ENCODE measurements at regions not wholly inside any gene's neighbourhood (a gene's known extent, or its start where the extent isn't known, plus 50 kb on each side); places are given as distances from the start of the nearest gene placed in this dataset.
A peak's percentile ranks its signal among the peaks of the same experiment; 100 is the strongest.

DNA sequence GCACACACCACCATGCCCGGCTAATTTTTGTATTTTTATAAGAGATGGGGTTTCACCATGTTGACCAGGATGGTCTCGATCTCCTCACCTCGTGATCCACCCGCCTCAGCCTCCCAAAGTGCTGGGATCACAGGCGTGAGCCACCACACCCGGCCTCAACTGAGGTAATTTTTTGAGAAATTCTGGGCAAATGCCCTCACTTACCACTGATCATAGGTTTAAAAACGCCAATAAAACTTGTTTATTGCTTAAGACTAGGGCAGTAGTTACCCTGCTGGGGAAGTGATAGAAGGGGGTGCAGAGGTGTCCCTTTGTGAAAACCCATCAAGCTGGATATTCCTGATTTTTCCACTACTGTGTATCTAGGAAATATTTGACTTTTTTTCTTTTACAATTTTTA is 196.3 kb downstream of the BCAS1 start:
- H3K36me3 ChIP-seq (ENCODE audit: control insufficient read depth in 4 of 4, insufficient read depth in 3 of 4, low read depth in 1 of 4, low read length in 3 of 4): no peaks in the 10 kb centered on the region
- H3K27ac ChIP-seq (ENCODE audit: low read depth in 1 of 2, low read length in 2 of 2): no peak overlapping the region
- TF ChIP-seq, protein P1, sequence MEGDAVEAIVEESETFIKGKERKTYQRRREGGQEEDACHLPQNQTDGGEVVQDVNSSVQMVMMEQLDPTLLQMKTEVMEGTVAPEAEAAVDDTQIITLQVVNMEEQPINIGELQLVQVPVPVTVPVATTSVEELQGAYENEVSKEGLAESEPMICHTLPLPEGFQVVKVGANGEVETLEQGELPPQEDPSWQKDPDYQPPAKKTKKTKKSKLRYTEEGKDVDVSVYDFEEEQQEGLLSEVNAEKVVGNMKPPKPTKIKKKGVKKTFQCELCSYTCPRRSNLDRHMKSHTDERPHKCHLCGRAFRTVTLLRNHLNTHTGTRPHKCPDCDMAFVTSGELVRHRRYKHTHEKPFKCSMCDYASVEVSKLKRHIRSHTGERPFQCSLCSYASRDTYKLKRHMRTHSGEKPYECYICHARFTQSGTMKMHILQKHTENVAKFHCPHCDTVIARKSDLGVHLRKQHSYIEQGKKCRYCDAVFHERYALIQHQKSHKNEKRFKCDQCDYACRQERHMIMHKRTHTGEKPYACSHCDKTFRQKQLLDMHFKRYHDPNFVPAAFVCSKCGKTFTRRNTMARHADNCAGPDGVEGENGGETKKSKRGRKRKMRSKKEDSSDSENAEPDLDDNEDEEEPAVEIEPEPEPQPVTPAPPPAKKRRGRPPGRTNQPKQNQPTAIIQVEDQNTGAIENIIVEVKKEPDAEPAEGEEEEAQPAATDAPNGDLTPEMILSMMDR (IDR thresholded peaks at IDR 0.05; ENCODE audit: low read depth, low read length, missing input control): no peak
- TF ChIP-seq, protein P2, sequence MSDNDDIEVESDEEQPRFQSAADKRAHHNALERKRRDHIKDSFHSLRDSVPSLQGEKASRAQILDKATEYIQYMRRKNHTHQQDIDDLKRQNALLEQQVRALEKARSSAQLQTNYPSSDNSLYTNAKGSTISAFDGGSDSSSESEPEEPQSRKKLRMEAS (IDR thresholded peaks at IDR 0.05): no peak
- no peak for TF ChIP-seq TAF1 (conservative IDR thresholded peaks at IDR 0.05)
- TF ChIP-seq FOXA1 (IDR thresholded peaks at IDR 0.05): no peak
- TF ChIP-seq GABPA (IDR thresholded peaks at IDR 0.05 in 1 of 2, conservative IDR thresholded peaks at IDR 0.05 in 1 of 2): no peak
- no peak for TF ChIP-seq EGR1 (IDR thresholded peaks at IDR 0.05; ENCODE audit: low read depth in 2 of 2)
- TF ChIP-seq HNF4A (conservative IDR thresholded peaks at IDR 0.05): no peak
- no peak for TF ChIP-seq SP1 (IDR thresholded peaks at IDR 0.05)
- TF ChIP-seq YY1 (IDR thresholded peaks at IDR 0.05): no peak
- TF ChIP-seq, protein P3, sequence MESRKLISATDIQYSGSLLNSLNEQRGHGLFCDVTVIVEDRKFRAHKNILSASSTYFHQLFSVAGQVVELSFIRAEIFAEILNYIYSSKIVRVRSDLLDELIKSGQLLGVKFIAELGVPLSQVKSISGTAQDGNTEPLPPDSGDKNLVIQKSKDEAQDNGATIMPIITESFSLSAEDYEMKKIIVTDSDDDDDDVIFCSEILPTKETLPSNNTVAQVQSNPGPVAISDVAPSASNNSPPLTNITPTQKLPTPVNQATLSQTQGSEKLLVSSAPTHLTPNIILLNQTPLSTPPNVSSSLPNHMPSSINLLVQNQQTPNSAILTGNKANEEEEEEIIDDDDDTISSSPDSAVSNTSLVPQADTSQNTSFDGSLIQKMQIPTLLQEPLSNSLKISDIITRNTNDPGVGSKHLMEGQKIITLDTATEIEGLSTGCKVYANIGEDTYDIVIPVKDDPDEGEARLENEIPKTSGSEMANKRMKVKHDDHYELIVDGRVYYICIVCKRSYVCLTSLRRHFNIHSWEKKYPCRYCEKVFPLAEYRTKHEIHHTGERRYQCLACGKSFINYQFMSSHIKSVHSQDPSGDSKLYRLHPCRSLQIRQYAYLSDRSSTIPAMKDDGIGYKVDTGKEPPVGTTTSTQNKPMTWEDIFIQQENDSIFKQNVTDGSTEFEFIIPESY (IDR thresholded peaks at IDR 0.05): no peak
- TF ChIP-seq, protein P4, sequence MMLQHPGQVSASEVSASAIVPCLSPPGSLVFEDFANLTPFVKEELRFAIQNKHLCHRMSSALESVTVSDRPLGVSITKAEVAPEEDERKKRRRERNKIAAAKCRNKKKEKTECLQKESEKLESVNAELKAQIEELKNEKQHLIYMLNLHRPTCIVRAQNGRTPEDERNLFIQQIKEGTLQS (IDR thresholded peaks at IDR 0.05): no peak
- TF ChIP-seq RAD21 (IDR thresholded peaks at IDR 0.05): no peak
- no peak for TF ChIP-seq JUND (IDR thresholded peaks at IDR 0.05)
- no peak for TF ChIP-seq RXRA (IDR thresholded peaks at IDR 0.05)
- TF ChIP-seq, protein P5, sequence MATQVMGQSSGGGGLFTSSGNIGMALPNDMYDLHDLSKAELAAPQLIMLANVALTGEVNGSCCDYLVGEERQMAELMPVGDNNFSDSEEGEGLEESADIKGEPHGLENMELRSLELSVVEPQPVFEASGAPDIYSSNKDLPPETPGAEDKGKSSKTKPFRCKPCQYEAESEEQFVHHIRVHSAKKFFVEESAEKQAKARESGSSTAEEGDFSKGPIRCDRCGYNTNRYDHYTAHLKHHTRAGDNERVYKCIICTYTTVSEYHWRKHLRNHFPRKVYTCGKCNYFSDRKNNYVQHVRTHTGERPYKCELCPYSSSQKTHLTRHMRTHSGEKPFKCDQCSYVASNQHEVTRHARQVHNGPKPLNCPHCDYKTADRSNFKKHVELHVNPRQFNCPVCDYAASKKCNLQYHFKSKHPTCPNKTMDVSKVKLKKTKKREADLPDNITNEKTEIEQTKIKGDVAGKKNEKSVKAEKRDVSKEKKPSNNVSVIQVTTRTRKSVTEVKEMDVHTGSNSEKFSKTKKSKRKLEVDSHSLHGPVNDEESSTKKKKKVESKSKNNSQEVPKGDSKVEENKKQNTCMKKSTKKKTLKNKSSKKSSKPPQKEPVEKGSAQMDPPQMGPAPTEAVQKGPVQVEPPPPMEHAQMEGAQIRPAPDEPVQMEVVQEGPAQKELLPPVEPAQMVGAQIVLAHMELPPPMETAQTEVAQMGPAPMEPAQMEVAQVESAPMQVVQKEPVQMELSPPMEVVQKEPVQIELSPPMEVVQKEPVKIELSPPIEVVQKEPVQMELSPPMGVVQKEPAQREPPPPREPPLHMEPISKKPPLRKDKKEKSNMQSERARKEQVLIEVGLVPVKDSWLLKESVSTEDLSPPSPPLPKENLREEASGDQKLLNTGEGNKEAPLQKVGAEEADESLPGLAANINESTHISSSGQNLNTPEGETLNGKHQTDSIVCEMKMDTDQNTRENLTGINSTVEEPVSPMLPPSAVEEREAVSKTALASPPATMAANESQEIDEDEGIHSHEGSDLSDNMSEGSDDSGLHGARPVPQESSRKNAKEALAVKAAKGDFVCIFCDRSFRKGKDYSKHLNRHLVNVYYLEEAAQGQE (IDR thresholded peaks at IDR 0.05): no peak
- DNase-seq (ENCODE audit: low spot score): no peak
- no peaks in the 10 kb centered on the region for H3K27me3 ChIP-seq (ENCODE audit: control insufficient read depth in 4 of 4, insufficient read depth in 4 of 4, low read length in 3 of 4)
- H3K4me1 ChIP-seq (ENCODE audit: control insufficient read depth in 4 of 4, insufficient read depth in 4 of 4, low read length in 3 of 4): peaks cover 5 to 31% (median 26%) of the 10 kb centered on the region in 4 donors
- H3K9ac ChIP-seq (ENCODE audit: low read depth in 1 of 2, low read length in 2 of 2): no peak overlapping the region
- no peak overlapping the region for H3K4me3 ChIP-seq (ENCODE audit: low read depth in 1 of 3, low read length in 3 of 3)
- 92% methylated on average over 7 of the region's 7 CpGs for WGBS
- H3K9me3 ChIP-seq (ENCODE audit: control insufficient read depth in 4 of 4, low read length in 3 of 4): no peaks in the 10 kb centered on the region

DNA sequence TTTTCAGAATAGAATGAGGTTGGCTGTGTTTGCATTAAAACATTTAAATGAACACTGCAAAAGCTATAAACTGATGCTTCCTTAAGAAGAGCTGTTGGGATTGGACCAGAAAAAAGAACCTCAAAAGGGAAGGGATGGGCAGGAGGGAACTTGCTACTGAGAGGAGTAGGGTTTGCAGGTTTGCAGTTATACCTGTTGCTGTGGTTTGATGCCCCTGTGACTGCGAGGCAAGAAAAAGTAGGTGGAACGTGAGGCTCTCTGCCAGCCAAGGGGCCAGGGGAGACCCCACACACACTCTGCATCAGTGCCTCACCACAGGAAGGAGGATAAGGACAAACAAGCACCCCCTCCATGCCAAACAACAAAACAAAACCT is 197.2 kb downstream of the BCAS1 start:
- TF ChIP-seq JUND (IDR thresholded peaks at IDR 0.05): no peak
- TF ChIP-seq, protein P2 (IDR thresholded peaks at IDR 0.05): no peak
- no peak for TF ChIP-seq HNF4G (IDR thresholded peaks at IDR 0.05)
- TF ChIP-seq SP1 (IDR thresholded peaks at IDR 0.05): no peak
- TF ChIP-seq NR2F2 (IDR thresholded peaks at IDR 0.05): no peak
- TF ChIP-seq, protein P4 (IDR thresholded peaks at IDR 0.05): no peak
- no peak for TF ChIP-seq GABPA (IDR thresholded peaks at IDR 0.05 in 1 of 2, conservative IDR thresholded peaks at IDR 0.05 in 1 of 2)
- TF ChIP-seq, protein P1 (IDR thresholded peaks at IDR 0.05; ENCODE audit: low read depth, low read length, missing input control): no peak
- no peak for TF ChIP-seq RAD21 (IDR thresholded peaks at IDR 0.05)
- no peaks in the 10 kb centered on the region for H3K9me3 ChIP-seq (ENCODE audit: control insufficient read depth in 4 of 4, low read length in 3 of 4)
- H3K27ac ChIP-seq (ENCODE audit: low read depth in 1 of 2, low read length in 2 of 2): peak overlapping the region in 1 of 2 donors; percentile 32
- no peak for DNase-seq (ENCODE audit: low spot score)
- no peak overlapping the region for H3K4me3 ChIP-seq (ENCODE audit: low read depth in 1 of 3, low read length in 3 of 3)
- H3K27me3 ChIP-seq (ENCODE audit: control insufficient read depth in 4 of 4, insufficient read depth in 4 of 4, low read length in 3 of 4): no peaks in the 10 kb centered on the region
- H3K36me3 ChIP-seq (ENCODE audit: control insufficient read depth in 4 of 4, insufficient read depth in 3 of 4, low read depth in 1 of 4, low read length in 3 of 4): no peaks in the 10 kb centered on the region
- H3K9ac ChIP-seq (ENCODE audit: low read depth in 1 of 2, low read length in 2 of 2): no peak overlapping the region
- H3K4me1 ChIP-seq (ENCODE audit: control insufficient read depth in 4 of 4, insufficient read depth in 4 of 4, low read length in 3 of 4): peaks cover 1 to 22% (median 18%) of the 10 kb centered on the region in 4 donors
- 88% methylated on average over 2 of the region's 2 CpGs for WGBS

All from liver (tissue), 8 donors.